Thyroid gland (tissue), 4 donors: ENCODE measurements at regions not wholly inside any gene's neighbourhood (a gene's known extent, or its start where the extent isn't known, plus 50 kb on each side); places are given as distances from the start of the nearest gene placed in this dataset.

ENCODE experiments used
- CTCF ChIP-seq, 6 experiments: fragments of 200-600 bp in 3 of 6; fragments of 450-650 bp in 3 of 6; sonication (generic) in 3 of 6; IDR thresholded peaks; one replicate each; pipeline ENCODE4 v1.5.1; 2016 to 2019; ENCODE audit warnings: antibody characterized with exemption in 6 of 6, mild to moderate bottlenecking in 2 of 6, inconsistent platforms in 1 of 6, moderate library complexity in 1 of 6
- POLR2A ChIP-seq, 2 donors: fragments of 450-650 bp; IDR thresholded peaks; one replicate each; pipeline ENCODE4 v1.6.1; 2017; ENCODE audit warnings: antibody characterized with exemption in 2 of 2, mild to moderate bottlenecking in 2 of 2, moderate library complexity in 1 of 2

DNA sequence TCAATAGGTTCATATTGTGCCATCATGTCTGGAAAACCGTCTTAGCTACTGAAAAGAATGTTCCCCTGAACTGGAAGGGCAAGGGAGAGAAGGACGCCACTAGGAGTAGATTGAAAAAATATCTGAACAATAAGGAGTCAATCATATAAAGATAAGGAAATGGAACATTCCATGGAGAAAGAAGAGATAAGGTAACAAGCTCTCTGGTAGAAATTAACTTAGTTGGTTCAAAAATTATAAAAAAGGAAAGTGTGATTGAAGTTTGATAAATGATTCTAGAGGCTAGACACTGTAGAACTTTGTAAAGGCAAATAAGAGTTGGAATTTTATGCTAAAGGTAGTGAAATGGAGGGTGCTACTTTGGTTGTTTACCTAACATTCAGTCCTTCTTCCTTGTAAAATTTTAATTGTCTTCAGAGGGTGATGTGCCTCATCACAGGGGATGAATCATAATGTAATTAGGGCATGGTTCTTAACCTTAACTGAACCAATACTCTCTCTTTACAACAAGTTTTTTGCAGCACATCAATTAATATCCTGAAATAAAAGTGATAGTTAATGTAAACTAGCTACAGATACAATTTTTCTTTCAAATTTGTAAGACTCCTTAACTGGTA is 135.5 kb downstream of the GPX5 start:
- TF ChIP-seq CTCF (IDR thresholded peaks at IDR 0.05) (no peak), POLR2A (IDR thresholded peaks at IDR 0.05) (no peak)
